GM12878 (cell line): ENCODE measurements at regions not wholly inside any gene's neighbourhood (a gene's known extent, or its start where the extent isn't known, plus 50 kb on each side); places are given as distances from the start of the nearest gene placed in this dataset.
"Not testable (repeated sequence)": the region's sequence is repeated elsewhere in the genome, so short reads cannot be mapped to it uniquely, and the experiment has no call there.

Experiments used
- EP300 ChIP-seq, 2 experiments: fragments of 150-350 bp in 1 of 2; IDR thresholded peaks; 2 replicates each; pipeline ENCODE4 v1.6.1; 2011 to 2012; ENCODE audit warnings: low read depth in 2 of 2, low read length in 2 of 2, borderline replicate concordance in 1 of 2, improper control_type of control experiment in 1 of 2, inconsistent platforms in 1 of 2; ENCODE audit not compliant: control insufficient read depth in 1 of 2
- RAD21 ChIP-seq: IDR thresholded peaks from 2 replicates; pipeline ENCODE4 v1.6.1; 2011; ENCODE audit warnings: mild to moderate bottlenecking, low read depth, low read length, moderate library complexity; ENCODE audit not compliant: insufficient read depth
- ZBTB33 ChIP-seq: fragments of 450-650 bp; IDR thresholded peaks from 2 replicates; pipeline ENCODE4 v1.6.1; 2017; ENCODE audit warnings: mild to moderate bottlenecking

GRCh38 chr2:87593784-87594610 lies 153.9 kb upstream of the PLGLB2 start:
- TF ChIP-seq RAD21; ZBTB33; EP300 (IDR thresholded peaks at IDR 0.05; ENCODE audit: borderline replicate concordance in 1 of 2, control insufficient read depth in 1 of 2, low read depth in 2 of 2, low read length in 2 of 2): not testable (repeated sequence)
